Endothelial cell (in vitro differentiated cells): ENCODE measurements at regions not wholly inside any gene's neighbourhood (a gene's known extent, or its start where the extent isn't known, plus 50 kb on each side); places are given as distances from the start of the nearest gene placed in this dataset.

Experiments
- DNase-seq: peaks from one replicate; pipeline ENCODE4 v3.0.0; 2021; ENCODE audit warnings: low spot score
- H3K27ac Mint-ChIP-seq: one replicate; pipeline ENCODE4 v1.8.0; 2021; ENCODE audit warnings: mixed read lengths, inconsistent platforms; ENCODE audit not compliant: unreplicated experiment
- H3K27me3 Mint-ChIP-seq: one replicate; pipeline ENCODE4 v1.8.0; 2021; ENCODE audit warnings: mild to moderate bottlenecking, moderate library complexity, mixed read lengths, inconsistent platforms; ENCODE audit not compliant: unreplicated experiment
- H3K36me3 Mint-ChIP-seq: one replicate; pipeline ENCODE4 v1.8.0; 2021; ENCODE audit warnings: mild to moderate bottlenecking, low read depth, mixed read lengths, inconsistent platforms; ENCODE audit not compliant: unreplicated experiment
- H3K4me1 Mint-ChIP-seq: one replicate; pipeline ENCODE4 v1.8.0; 2021; ENCODE audit warnings: mild to moderate bottlenecking, mixed read lengths, inconsistent platforms; ENCODE audit not compliant: unreplicated experiment
- H3K4me3 Mint-ChIP-seq: one replicate; pipeline ENCODE4 v1.8.0; 2021; ENCODE audit warnings: mild to moderate bottlenecking, mixed read lengths, inconsistent platforms; ENCODE audit not compliant: unreplicated experiment
- H3K9me3 Mint-ChIP-seq: one replicate; pipeline ENCODE4 v1.8.0; 2021; ENCODE audit warnings: mixed read lengths, inconsistent platforms; ENCODE audit not compliant: unreplicated experiment
- CTCF ChIP-seq: fragments of 200-600 bp; sonication (generic); IDR thresholded peaks from one replicate; pipeline ENCODE4 v1.5.0; 2021; ENCODE audit warnings: antibody characterized with exemption; ENCODE audit not compliant: unreplicated experiment

- Mint-ChIP-seq H3K4me3 (no peak overlapping the region), H3K9me3 (no peaks in the 10 kb centered on the region), H3K27me3 (peaks cover 4% of the 10 kb centered on the region), H3K27ac (no peak overlapping the region), H3K36me3 (peaks cover 7% of the 10 kb centered on the region), H3K4me1 (peaks cover 4% of the 10 kb centered on the region)
- DNase-seq: no peak
- no peak for TF ChIP-seq CTCF
Observed at GRCh38 chr17:79487149-79487548, 123.7 kb downstream of the RBFOX3 start.

- no peak overlapping the region for H3K27ac Mint-ChIP-seq
- peaks cover 7% of the 10 kb centered on the region for H3K36me3 Mint-ChIP-seq
- no peak for TF ChIP-seq CTCF
- DNase-seq: no peak
- H3K9me3 Mint-ChIP-seq: no peaks in the 10 kb centered on the region
- H3K4me3 Mint-ChIP-seq: no peak overlapping the region
- peaks cover 4% of the 10 kb centered on the region for H3K4me1 Mint-ChIP-seq
- peaks cover 3% of the 10 kb centered on the region for H3K27me3 Mint-ChIP-seq
Observed at GRCh38 chr17:79485991-79486390, 124.9 kb downstream of the RBFOX3 start.

- Mint-ChIP-seq H3K9me3 (no peaks in the 10 kb centered on the region), H3K27ac (no peak overlapping the region), H3K4me1 (peaks cover 4% of the 10 kb centered on the region), H3K36me3 (peaks cover 7% of the 10 kb centered on the region), H3K4me3 (no peak overlapping the region), H3K27me3 (peaks cover 6% of the 10 kb centered on the region)
- DNase-seq: no peak
- no peak for TF ChIP-seq CTCF
Observed at GRCh38 chr17:79485419-79485985, 125.3 kb downstream of the RBFOX3 start.

DNA sequence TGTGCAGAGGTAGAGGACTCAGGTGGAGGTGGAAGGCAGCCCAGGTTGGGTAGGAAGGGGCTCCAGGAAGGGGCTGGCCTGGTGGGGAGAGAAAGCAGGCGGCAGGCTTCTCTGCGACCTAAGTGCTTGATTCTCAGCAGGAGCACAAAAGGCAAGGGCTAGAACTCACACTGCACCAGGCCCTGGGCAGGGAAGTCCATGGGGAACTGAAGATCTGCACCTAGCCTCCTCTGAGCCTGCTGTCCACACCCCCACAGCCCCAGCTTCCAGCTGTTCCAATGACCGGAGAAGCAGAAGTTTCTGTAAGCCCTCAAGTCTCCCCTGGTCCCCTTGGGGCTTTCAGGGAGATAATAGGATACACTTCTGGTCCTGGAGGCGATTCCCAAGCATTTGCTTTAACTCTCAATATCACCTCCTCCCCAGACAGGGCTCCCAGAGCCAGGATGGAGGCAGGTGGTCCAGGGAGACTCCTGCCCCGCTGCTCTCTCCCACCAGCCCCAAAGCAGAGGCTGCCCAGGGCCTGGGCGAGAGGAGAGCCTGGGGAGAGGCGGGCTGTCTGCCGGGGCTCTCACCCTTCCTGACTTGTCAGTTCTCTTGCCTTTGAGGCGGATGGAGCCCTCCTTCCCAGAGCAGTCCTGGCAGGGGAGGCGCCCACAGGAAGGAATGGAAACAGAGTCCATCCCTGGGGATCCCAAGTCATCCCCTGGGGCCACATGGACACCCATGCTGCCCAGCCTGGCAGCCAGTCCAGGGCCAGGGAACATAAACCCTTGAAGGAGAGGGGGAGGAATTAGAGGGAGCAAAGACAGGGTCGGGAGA, 126.0 kb downstream of the RBFOX3 start:
- H3K9me3 Mint-ChIP-seq: no peaks in the 10 kb centered on the region
- H3K36me3 Mint-ChIP-seq: peaks cover 7% of the 10 kb centered on the region
- H3K4me1 Mint-ChIP-seq: peaks cover 4% of the 10 kb centered on the region
- DNase-seq: no peak
- H3K4me3 Mint-ChIP-seq: no peak overlapping the region
- no peak overlapping the region for H3K27ac Mint-ChIP-seq
- TF ChIP-seq CTCF: no peak
- peaks cover 6% of the 10 kb centered on the region for H3K27me3 Mint-ChIP-seq

- no peak for DNase-seq
- Mint-ChIP-seq H3K9me3 (no peaks in the 10 kb centered on the region), H3K36me3 (peaks cover 7% of the 10 kb centered on the region), H3K27me3 (peaks cover 4% of the 10 kb centered on the region), H3K27ac (no peak overlapping the region), H3K4me1 (peaks cover 4% of the 10 kb centered on the region), H3K4me3 (no peak overlapping the region)
- TF ChIP-seq CTCF: no peak
Observed at GRCh38 chr17:79483842-79484241, 127.0 kb downstream of the RBFOX3 start.
